Endothelial cell of umbilical vein (primary cell): ENCODE measurements at regions not wholly inside any gene's neighbourhood (a gene's known extent, or its start where the extent isn't known, plus 50 kb on each side); places are given as distances from the start of the nearest gene placed in this dataset.

Experiments
- BruUV-seq: library from RNA; stranded (reverse); fragments of 400-500 nt; replicated peaks from 2 replicates; lab custom pipeline; 2021; lab: Mats Ljungman, UMichigan
- CTCF ChIA-PET: fragments of 300-600, 350-600 bp; sonication (Branson Sonifier 250); formaldehyde crosslinking; loops from one replicate; lab custom pipeline; 2021; ENCODE audit warnings: antibody characterized with exemption, inconsistent platforms; lab: Charles Lee
- POLR2A ChIA-PET: fragments of 300-600, 350-600 bp; sonication (Branson Sonifier 250); formaldehyde crosslinking; loops from one replicate; lab custom pipeline; 2021; ENCODE audit warnings: antibody characterized with exemption, inconsistent platforms; lab: Charles Lee
- DNase-seq: peaks from one replicate; pipeline ENCODE4 v3.0.0-alpha.2; 2011; ENCODE audit warnings: low read depth, low spot score
- FAIRE-seq: peaks from 2 replicates; lab custom pipeline; 2011; peaks lifted over from hg19 to GRCh38; lab: Jason Lieb, UNC
- H2AFZ ChIP-seq: 2 replicates; pipeline ENCODE4 v1.6.0; 2012; ENCODE audit warnings: low read depth, low read length, control low read depth, inconsistent platforms
- H3K27ac ChIP-seq: 2 replicates; pipeline ENCODE4 v1.5.1; 2011; ENCODE audit warnings: low read depth, mild to moderate bottlenecking, control low read depth, low read length, moderate library complexity; ENCODE audit not compliant: insufficient read depth
- H3K27me3 ChIP-seq, 2 experiments: 2 replicates each; pipeline versions ENCODE4 v1.6.0 to v1.6.1; 2011; ENCODE audit warnings: low read length in 2 of 2, mixed read lengths in 1 of 2; ENCODE audit not compliant: control insufficient read depth in 2 of 2, insufficient read depth in 2 of 2
- H3K36me3 ChIP-seq, 2 experiments: 2 replicates in 1 of 2; 3 replicates in 1 of 2; pipeline ENCODE4 v1.5.1; 2011; ENCODE audit warnings: low read length in 2 of 2, mild to moderate bottlenecking in 1 of 2, moderate library complexity in 1 of 2; ENCODE audit not compliant: control insufficient read depth in 2 of 2, insufficient read depth in 2 of 2; ENCODE audit errors: extremely low read depth in 1 of 2
- H3K4me1 ChIP-seq: 3 replicates; pipeline ENCODE4 v1.5.1; 2011; ENCODE audit warnings: mild to moderate bottlenecking, low read length; ENCODE audit not compliant: control insufficient read depth, insufficient read depth; ENCODE audit errors: extremely low read depth
- H3K4me2 ChIP-seq: 2 replicates; pipeline ENCODE4 v1.6.1; 2011; ENCODE audit warnings: low read length, control low read depth, mixed read lengths; ENCODE audit not compliant: insufficient read depth
- H3K4me3 ChIP-seq, 3 experiments: fragments of 200-600 bp in 1 of 3; sonication (generic), shearing (Covaris generic) in 1 of 3; replicated peaks in 1 of 3; 2 replicates each; pipeline ENCODE4 v1.5.1; 2011 to 2016; ENCODE audit warnings: control low read depth in 3 of 3, low read length in 3 of 3, mild to moderate bottlenecking in 2 of 3, inconsistent platforms in 1 of 3, low read depth in 1 of 3, moderate library complexity in 1 of 3; ENCODE audit not compliant: insufficient read depth in 1 of 3
- H3K79me2 ChIP-seq: 2 replicates; pipeline ENCODE4 v1.6.0; 2012; ENCODE audit warnings: low read length, inconsistent platforms; ENCODE audit not compliant: control insufficient read depth, insufficient read depth
- H3K9ac ChIP-seq: replicated peaks from 2 replicates; pipeline ENCODE3; 2011; ENCODE audit warnings: low read length, control low read depth; ENCODE audit not compliant: insufficient read depth; ENCODE audit errors: extremely low read depth
- H3K9me1 ChIP-seq: replicated peaks from 3 replicates; pipeline ENCODE4 v1.6.0; 2011; ENCODE audit warnings: mild to moderate bottlenecking, low read length; ENCODE audit not compliant: control insufficient read depth, insufficient read depth; ENCODE audit errors: extremely low read depth
- H3K9me3 ChIP-seq: replicated peaks from 2 replicates; pipeline ENCODE4 v1.5.1; 2012; ENCODE audit warnings: low read length, inconsistent platforms; ENCODE audit not compliant: control insufficient read depth, insufficient read depth
- H4K20me1 ChIP-seq: replicated peaks from 2 replicates; pipeline ENCODE3; 2011; ENCODE audit warnings: mild to moderate bottlenecking, low read length; ENCODE audit not compliant: control insufficient read depth, insufficient read depth; ENCODE audit errors: extremely low read depth
- EZH2 ChIP-seq: IDR thresholded peaks from 2 replicates; pipeline ENCODE4 v1.6.1; 2012; ENCODE audit warnings: borderline replicate concordance, low read depth, mild to moderate bottlenecking, moderate library complexity, low read length, inconsistent platforms; ENCODE audit not compliant: severe bottlenecking
- FOS ChIP-seq: IDR thresholded peaks from 2 replicates; pipeline ENCODE4 v1.6.1; 2011; ENCODE audit warnings: mild to moderate bottlenecking, low read length, moderate library complexity, borderline replicate concordance; ENCODE audit not compliant: insufficient read depth
- GATA2 ChIP-seq: IDR thresholded peaks from 2 replicates; pipeline ENCODE4 v1.7.0; 2011; ENCODE audit warnings: low read depth, mild to moderate bottlenecking, moderate library complexity, mixed read lengths, low read length; ENCODE audit not compliant: insufficient read length, insufficient read depth
- JUN ChIP-seq: IDR thresholded peaks from 2 replicates; pipeline ENCODE4 v1.6.1; 2011; ENCODE audit warnings: borderline replicate concordance, low read depth; ENCODE audit not compliant: insufficient read length, insufficient read depth
- MYC ChIP-seq: IDR thresholded peaks from one replicate; pipeline ENCODE4 v1.6.1; 2011; ENCODE audit warnings: mild to moderate bottlenecking, low read depth, low read length
- POLR2A ChIP-seq: IDR thresholded peaks from 2 replicates; pipeline ENCODE4 v1.6.1; 2012; ENCODE audit warnings: low read depth, mild to moderate bottlenecking, control low read depth, low read length
- POLR2AphosphoS5 ChIP-seq: IDR thresholded peaks from 2 replicates; pipeline ENCODE4 v1.6.1; 2012; ENCODE audit warnings: low read depth, mild to moderate bottlenecking, control low read depth, low read length, moderate library complexity; ENCODE audit not compliant: insufficient read depth
- dilution Hi-C: fragments of 300-500 bp; cut with MboI; formaldehyde crosslinking; loops from one replicate; pipeline ENCODE4 v1.15.0; 2019; ENCODE audit warnings: low sequenced_read_pairs; ENCODE audit not compliant: extremely low pct_ligation_motif_present
- intact Hi-C: fragments of 100-400 bp; cut with micrococcal nuclease; formaldehyde crosslinking; loops from one replicate; pipeline ENCODE4 v1.10.0; 2022
- TF ChIP-seq, protein P1 (sequence below), 2 donors: IDR thresholded peaks; 1 replicate in 1 of 2; 2 replicates in 1 of 2; pipeline ENCODE4 v1.5.1; 2011; ENCODE audit warnings: low read length in 2 of 2, mild to moderate bottlenecking in 2 of 2, moderate library complexity in 2 of 2, control low read depth in 1 of 2, inconsistent platforms in 1 of 2, low read depth in 1 of 2; ENCODE audit not compliant: insufficient read depth in 1 of 2; ENCODE audit errors: extremely low read depth in 1 of 2
- TF ChIP-seq, protein P2 (sequence below): IDR thresholded peaks from 2 replicates; pipeline ENCODE4 v1.6.1; 2011; ENCODE audit not compliant: insufficient read depth, insufficient read length

GRCh38 chr6:81387163-81387562, 365.3 kb downstream of the TENT5A start:
- H3K4me1 ChIP-seq: no peaks in the 10 kb centered on the region
- no peaks in the 10 kb centered on the region for H3K36me3 ChIP-seq
- H3K27ac ChIP-seq: no peak overlapping the region
- no TSS peak for BruUV-seq
- CTCF ChIA-PET: no interaction called here
- POLR2A ChIA-PET: no interaction called here
- H3K4me3 ChIP-seq: no peak overlapping the region
- no peak for TF ChIP-seq JUN
- no peak for TF ChIP-seq POLR2AphosphoS5
- TF ChIP-seq, protein P1, sequence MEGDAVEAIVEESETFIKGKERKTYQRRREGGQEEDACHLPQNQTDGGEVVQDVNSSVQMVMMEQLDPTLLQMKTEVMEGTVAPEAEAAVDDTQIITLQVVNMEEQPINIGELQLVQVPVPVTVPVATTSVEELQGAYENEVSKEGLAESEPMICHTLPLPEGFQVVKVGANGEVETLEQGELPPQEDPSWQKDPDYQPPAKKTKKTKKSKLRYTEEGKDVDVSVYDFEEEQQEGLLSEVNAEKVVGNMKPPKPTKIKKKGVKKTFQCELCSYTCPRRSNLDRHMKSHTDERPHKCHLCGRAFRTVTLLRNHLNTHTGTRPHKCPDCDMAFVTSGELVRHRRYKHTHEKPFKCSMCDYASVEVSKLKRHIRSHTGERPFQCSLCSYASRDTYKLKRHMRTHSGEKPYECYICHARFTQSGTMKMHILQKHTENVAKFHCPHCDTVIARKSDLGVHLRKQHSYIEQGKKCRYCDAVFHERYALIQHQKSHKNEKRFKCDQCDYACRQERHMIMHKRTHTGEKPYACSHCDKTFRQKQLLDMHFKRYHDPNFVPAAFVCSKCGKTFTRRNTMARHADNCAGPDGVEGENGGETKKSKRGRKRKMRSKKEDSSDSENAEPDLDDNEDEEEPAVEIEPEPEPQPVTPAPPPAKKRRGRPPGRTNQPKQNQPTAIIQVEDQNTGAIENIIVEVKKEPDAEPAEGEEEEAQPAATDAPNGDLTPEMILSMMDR (IDR thresholded peaks at IDR 0.05; ENCODE audit: extremely low read depth in 1 of 2, insufficient read depth in 1 of 2, low read depth in 1 of 2, low read length in 2 of 2): no peak
- TF ChIP-seq MYC: no peak
- TF ChIP-seq FOS: no peak
- TF ChIP-seq POLR2A: no peak
- no peak for TF ChIP-seq GATA2
- no peak for TF ChIP-seq EZH2
- TF ChIP-seq, protein P2, sequence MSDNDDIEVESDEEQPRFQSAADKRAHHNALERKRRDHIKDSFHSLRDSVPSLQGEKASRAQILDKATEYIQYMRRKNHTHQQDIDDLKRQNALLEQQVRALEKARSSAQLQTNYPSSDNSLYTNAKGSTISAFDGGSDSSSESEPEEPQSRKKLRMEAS: no peak
- no peaks in the 10 kb centered on the region for H3K27me3 ChIP-seq
- no peak overlapping the region for H3K9ac ChIP-seq
- no peaks in the 10 kb centered on the region for H3K9me3 ChIP-seq
- dilution Hi-C loops: no loop called here
- H2AFZ ChIP-seq: no peak overlapping the region
- H3K9me1 ChIP-seq: no peaks in the 10 kb centered on the region
- DNase-seq (no peak), FAIRE-seq (no peak)
- no peaks in the 10 kb centered on the region for H4K20me1 ChIP-seq
- intact Hi-C loops: no loop called here
- H3K79me2 ChIP-seq: no peaks in the 10 kb centered on the region
- H3K4me2 ChIP-seq: no peak overlapping the region
